ENCODE measurements at regions not wholly inside any gene's neighbourhood (a gene's known extent, or its start where the extent isn't known, plus 50 kb on each side); places are given as distances from the start of the nearest gene placed in this dataset.

GRCh38 chr6:165728216-165728615, 65.2 kb upstream of the PDE10A start:
- DNase-seq (no peak), ATAC-seq (no peak)
- Histone ChIP-seq H3K9me3 (no peaks in the 10 kb centered on the region), H3K27me3 (no peaks in the 10 kb centered on the region), H3K4me1 (no peaks in the 10 kb centered on the region), H3K36me3 (no peaks in the 10 kb centered on the region), H3K4me3 (no peak overlapping the region), H3K27ac (no peak overlapping the region)
- 66% methylated on average over 2 of the region's 2 CpGs for WGBS (ENCODE audit: insufficient coverage, low coverage, low lambda C conversion rate, missing lambda C conversion rate)
- TF ChIP-seq POLR2A (IDR thresholded peaks at IDR 0.05), result no peak
- no peak for TF ChIP-seq CTCF (IDR thresholded peaks at IDR 0.05)
- intact Hi-C loops (cut with DNase I), result loop anchor here in 1 of 2 donors (5.0 kb wide), 1 partner anchor 119 kb away; no protein-coding TSS in a partner anchor

GRCh38 chr6:165726965-165727381, 63.9 kb upstream of the PDE10A start:
- no peak for ATAC-seq
- intact Hi-C loops (cut with DNase I), result loop anchor here in 1 of 2 donors (5.0 kb wide), 1 partner anchor 120 kb away; no protein-coding TSS in a partner anchor

GRCh38 chr6:165726290-165726875, 63.3 kb upstream of the PDE10A start:
- Histone ChIP-seq H3K4me1 (no peaks in the 10 kb centered on the region), H3K27ac (no peak overlapping the region), H3K27me3 (no peaks in the 10 kb centered on the region), H3K4me3 (no peak overlapping the region), H3K36me3 (no peaks in the 10 kb centered on the region), H3K9me3 (no peaks in the 10 kb centered on the region)
- DNase-seq (no peak), ATAC-seq (peak in 1 of 4 donors; percentile 23)
- TF ChIP-seq CTCF (IDR thresholded peaks at IDR 0.05) (no peak), POLR2A (IDR thresholded peaks at IDR 0.05) (no peak)
- 73% methylated on average over 2 of the region's 25 CpGs for WGBS (ENCODE audit: insufficient coverage, low coverage, low lambda C conversion rate, missing lambda C conversion rate)
- intact Hi-C loops (cut with DNase I), result loop anchor here in 1 of 2 donors (5.0 kb wide), 1 partner anchor 121 kb away; no protein-coding TSS in a partner anchor

More at GRCh38 chr6:165726965-165727381, 63.9 kb upstream of the PDE10A start:
- Histone ChIP-seq H3K36me3 (no peaks in the 10 kb centered on the region), H3K27ac (no peak overlapping the region), H3K9me3 (no peaks in the 10 kb centered on the region), H3K27me3 (no peaks in the 10 kb centered on the region), H3K4me3 (no peak overlapping the region), H3K4me1 (no peaks in the 10 kb centered on the region)
- 73% methylated on average over 9 of the region's 23 CpGs for WGBS (ENCODE audit: insufficient coverage, low coverage, low lambda C conversion rate, missing lambda C conversion rate)
- no peak for DNase-seq
- no peak for TF ChIP-seq CTCF (IDR thresholded peaks at IDR 0.05)
- no peak for TF ChIP-seq POLR2A (IDR thresholded peaks at IDR 0.05)

- H3K4me1 ChIP-seq, result no peaks in the 10 kb centered on the region
- intact Hi-C loops (cut with DNase I), result loop anchor here in 1 of 2 donors (5.0 kb wide), 1 partner anchor 122 kb away; no protein-coding TSS in a partner anchor
- no peak for TF ChIP-seq CTCF (IDR thresholded peaks at IDR 0.05)
- no peak for TF ChIP-seq POLR2A (IDR thresholded peaks at IDR 0.05)
- H3K9me3 ChIP-seq, result no peaks in the 10 kb centered on the region
- H3K27me3 ChIP-seq, result no peaks in the 10 kb centered on the region
- H3K27ac ChIP-seq, result no peak overlapping the region
- no peak overlapping the region for H3K4me3 ChIP-seq
- ATAC-seq, result peak in 1 of 4 donors; percentile 37
- WGBS (ENCODE audit: insufficient coverage, low coverage, low lambda C conversion rate, missing lambda C conversion rate), result 53% methylated on average over 3 of the region's 7 CpGs
- H3K36me3 ChIP-seq, result no peaks in the 10 kb centered on the region
- DNase-seq, result no peak
These were observed 62.2 kb upstream of the PDE10A start for GRCh38 chr6:165725201-165725600.

All from right lobe of liver (tissue), 6 donors.